T-helper 2 cell (primary cell): ENCODE measurements at regions not wholly inside any gene's neighbourhood (a gene's known extent, or its start where the extent isn't known, plus 50 kb on each side); places are given as distances from the start of the nearest gene placed in this dataset.
A peak's percentile ranks its signal among the peaks of the same experiment; 100 is the strongest.
"Not testable (repeated sequence)": the region's sequence is repeated elsewhere in the genome, so short reads cannot be mapped to it uniquely, and the experiment has no call there.

Experiments
- DNase-seq, 5 experiments: peaks; one replicate each; pipeline versions ENCODE4 v3.0.0 to v3.0.0-alpha.2; 2012 to 2022

DNA sequence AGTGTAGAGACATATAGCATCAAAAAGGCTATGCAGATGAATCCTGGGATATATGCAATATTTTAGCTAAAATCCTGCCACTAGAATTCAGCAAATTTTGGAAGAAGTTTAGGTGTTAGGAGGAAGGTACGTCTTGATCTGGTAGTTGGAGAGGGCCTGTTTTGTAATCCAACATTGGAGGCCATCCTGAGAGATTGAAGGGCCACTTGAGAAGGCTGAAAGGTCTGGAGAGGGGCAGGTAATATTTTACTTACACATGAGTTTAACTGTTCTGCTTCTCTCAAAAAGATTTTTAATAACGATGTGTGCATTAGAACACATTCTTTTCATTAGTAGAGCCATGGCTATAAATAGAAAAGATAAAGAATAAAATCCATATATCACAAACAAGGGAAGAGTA is 422.1 kb downstream of the RAB38 start:
- no peak for DNase-seq

DNA sequence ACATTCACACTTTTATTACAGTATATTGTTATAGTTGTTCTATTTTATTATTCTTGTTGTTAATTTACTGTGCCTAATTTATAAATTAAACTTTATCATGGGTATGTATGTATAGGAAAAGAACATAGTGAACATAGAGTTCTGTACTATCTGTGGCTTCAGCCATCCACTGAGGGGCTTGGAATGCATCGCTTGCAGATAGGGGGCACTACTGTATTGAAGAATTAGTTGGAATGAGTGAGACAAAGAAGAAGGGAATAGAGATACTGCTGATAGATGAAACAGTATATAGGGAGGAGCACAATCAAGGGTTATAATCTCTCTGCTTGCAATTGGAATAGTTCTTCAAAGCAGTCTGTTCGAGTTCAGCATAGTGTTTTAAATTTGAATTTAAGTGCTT is 432.2 kb downstream of the RAB38 start:
- DNase-seq = no peak

DNA sequence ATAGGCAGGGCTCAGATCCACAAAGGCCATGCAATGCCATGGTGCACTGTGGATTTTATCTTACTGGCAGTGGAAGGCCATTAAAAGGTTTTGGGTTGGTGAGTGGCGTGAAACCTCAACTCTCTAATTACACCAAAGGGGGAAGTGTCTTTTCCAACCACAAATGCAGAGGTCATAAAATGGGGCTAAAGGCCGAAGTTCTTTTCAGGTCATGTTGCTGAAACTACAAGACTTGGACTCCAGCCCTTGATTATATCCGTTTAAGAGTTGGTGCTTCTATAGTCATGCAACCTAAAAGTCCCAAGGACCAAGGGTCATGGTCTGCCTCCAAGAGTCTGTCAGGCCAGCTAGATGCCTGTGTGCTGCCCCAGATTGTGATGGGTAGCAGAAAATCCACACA is 434.3 kb downstream of the RAB38 start:
- no peak for DNase-seq

DNA sequence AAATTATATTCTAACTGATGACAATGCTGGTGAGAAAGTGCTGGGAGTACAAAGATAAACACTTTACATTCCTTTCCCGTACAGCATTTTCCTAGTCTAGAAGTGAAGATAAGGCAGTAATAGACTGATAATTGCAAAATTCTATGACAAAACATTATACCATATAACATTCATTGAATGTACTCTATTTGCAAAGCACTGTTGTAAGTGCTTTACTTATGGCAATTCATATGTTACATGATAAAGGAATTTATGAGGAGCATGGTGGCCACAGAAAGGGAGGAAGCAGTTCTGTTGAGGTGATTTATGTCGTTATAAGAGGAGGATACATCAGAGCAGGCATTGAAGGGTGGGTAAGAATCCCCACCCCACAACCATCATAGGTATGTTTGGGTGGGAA is 434.8 kb downstream of the RAB38 start:
- no peak for DNase-seq

DNA sequence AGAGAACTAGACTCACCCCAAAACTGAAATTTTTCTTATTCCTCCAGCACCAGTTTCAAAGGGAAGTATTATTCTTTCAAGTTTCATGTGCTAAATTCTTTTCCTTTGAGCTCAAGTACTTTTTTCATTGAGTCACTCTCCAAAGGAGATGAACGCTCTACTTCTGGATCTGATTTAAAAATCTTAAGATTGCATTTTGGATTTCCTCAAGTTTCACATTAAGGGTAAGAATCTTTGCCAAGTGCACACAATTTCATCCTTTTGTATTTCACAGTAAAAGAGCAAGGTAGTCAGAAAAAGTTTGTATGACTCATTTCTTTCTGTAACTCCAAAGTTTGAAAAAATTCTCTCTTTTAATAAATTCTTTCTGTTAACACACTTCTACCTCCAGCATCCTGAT is 435.5 kb downstream of the RAB38 start:
- no peak for DNase-seq

DNA sequence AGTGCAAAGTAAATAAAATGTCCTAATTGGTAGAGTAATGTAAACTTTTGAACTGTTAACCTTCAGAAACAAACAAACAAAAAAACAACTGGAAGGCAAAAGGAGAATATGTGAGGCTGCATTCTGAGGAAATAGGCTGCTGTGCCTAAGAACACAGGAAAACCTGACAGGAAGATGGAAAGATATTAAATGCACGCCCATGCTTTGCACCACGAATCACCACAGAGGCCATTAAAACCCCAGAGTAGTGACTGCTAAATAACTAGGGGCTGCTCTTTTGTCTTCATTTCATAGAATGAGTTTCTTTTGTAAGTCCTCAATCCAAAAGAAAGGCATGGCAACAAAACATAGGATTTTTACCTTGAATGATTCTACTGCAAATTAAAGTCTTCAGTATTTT is 436.0 kb downstream of the RAB38 start:
- no peak for DNase-seq

DNA sequence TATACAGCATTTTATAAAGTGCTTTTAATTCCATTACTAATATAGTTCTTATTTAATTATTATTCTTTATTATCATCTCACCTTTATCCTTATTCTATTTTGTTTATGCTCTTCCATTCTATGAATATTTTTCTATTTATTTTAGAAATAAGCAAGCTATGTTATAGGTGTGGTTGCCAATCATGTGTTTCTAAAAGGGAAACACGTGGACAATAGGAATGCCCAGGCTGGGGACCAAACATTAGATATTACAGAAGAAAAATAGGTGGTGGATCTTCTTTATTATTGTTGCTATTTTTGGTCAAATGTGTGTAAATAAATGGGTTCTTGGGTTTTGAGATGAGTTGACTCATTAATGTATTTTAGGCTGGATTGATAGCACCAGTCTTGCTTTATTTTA is 438.3 kb downstream of the RAB38 start:
- no peak for DNase-seq

DNA sequence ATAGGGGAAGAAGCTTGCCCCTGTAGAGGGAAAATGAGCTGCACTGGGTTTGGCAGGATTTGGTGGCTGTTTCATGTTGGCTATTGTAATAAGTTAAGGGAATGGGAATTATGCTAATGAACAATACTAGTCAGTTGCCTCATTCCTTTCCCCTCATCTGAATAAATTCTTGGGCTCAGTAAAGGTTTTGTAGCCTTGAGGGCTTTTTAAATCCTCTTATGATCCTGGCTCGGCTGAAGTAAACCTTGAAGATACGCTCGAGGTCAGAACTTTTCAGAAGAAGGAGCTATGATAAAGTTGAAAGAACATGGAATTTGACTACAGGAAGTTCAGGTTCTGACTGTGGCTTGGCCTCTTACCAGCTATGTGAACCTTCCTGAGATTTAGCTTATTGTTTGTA is 448.7 kb downstream of the RAB38 start:
- no peak for DNase-seq

DNA sequence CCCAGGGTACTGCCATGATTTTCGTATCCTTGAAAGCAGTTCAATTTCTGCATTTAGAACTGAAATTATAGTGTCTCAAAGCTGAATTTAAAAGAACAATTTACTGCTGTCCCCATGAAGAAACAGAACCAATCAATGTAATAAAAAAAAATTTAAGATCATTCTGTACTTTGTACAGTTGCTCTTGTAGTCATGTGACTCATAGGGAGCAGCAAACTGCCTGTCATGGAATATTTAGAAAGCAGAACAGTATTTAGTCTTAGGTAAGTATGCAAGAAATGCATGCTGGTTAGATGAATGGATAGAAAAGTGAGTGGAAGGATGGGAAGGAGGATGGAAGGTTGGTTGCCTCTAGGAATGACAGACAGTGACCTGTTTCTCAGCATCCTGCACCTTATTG is 450.9 kb downstream of the RAB38 start:
- no peak for DNase-seq

DNA sequence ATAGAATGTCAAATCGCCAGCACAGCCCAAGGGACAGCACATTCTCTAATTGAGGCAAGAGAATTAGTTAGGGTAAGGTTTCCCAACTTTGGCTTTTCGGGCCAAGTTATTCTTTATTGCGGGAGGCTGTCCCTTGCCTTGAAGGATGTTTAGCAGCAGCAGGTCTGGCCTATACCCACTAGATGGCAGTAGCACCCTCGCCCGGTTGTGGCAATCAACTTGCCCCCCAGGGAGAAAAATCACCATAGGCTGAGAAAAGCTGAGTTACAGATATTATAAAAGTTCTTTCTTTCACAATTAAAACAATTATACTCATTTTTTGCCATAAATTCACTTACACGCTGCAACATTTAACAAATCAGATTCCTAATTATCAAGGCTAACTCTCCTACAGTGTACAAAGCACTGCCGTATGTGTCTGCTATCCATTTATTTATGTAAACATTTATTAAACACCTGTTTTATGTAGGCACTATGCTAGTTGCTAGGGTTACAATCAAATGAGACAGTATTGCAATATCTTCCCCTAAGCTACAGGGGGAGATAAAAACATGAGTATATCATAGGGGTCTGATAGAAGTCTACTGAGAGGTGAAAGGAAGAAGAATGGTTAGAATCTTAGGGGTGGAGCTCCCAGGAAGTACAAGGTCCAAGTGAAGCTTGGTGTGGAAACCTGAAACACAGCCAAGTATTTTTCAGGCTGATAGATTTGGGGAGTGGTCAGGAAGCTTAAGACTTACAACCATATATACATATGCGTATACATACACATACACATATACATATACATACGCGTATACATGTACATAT is 452.3 kb downstream of the RAB38 start:
- peak in 1 of 5 experiments; percentile 7 for DNase-seq

DNA sequence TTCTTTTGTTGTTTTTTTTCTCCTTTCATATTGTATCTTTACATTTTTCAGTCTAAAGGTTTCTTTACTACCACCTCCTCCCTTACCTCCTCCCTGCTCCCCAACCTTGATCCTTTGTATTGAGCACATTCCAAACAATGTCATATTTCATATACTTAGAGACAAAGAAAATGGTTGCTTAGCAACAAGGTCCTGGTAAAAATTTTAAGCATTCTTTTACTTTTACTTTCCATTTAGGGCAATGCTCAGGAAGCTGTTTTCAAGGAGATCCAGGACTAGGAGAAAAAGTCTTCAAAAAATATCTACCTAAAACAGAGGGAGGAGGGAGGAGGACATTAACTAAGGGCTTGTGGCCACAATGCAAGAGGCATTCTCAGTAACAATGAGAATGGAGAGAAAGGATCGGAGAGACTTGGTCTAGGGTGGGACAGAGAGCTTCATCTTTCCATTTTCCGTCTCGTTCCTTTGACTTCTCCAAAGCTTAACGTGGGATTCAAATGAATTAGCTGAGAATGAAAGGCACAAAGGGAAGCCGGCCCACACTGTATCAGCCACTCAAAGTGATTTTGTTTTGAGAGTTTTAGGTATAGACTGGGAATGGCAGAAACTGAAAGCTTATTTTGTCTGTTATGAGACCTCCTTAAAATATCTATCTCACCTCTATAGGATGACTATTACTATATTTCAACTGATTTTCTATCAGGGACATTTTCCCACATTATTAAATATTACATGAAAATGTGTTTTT is 455.7 kb downstream of the RAB38 start:
- no peak for DNase-seq

DNA sequence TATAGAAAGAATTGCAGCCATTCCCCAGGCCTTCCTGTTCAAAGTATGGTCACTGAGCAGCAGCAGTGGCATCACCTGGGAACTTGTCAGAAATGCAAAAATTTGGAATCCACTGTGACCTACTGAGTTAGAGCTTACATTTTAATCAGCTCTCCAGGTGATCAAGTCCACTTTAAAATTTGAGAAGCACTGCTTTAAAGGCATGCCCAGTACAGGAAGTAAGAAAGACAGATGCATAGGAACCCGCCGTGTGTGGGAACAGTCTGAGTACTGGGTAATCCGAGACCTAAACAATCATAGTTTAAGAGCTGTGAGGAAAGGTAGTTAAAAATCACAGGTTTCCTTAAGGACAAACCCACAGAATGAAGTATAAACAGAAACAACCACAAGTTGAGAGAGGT is 462.4 kb downstream of the RAB38 start:
- no peak for DNase-seq

DNA sequence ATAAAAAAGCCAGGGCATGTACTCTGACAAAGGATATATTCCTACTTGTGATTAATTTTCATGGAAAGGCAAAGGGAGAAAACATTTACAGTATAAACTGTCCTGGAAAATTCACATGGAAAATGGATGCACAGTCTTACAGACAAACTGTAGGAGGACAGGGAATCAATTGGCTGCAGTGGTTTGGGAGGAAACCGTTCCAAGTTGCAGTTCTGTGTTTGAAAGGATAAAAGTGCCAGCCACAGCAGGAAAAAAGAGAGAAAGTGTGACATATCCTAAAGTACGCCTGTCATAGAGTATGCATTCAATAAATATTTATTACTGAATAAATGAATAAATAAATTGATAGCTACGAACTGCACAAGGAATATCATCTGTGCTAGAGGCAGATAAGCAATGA is 462.9 kb downstream of the RAB38 start:
- DNase-seq = no peak

DNA sequence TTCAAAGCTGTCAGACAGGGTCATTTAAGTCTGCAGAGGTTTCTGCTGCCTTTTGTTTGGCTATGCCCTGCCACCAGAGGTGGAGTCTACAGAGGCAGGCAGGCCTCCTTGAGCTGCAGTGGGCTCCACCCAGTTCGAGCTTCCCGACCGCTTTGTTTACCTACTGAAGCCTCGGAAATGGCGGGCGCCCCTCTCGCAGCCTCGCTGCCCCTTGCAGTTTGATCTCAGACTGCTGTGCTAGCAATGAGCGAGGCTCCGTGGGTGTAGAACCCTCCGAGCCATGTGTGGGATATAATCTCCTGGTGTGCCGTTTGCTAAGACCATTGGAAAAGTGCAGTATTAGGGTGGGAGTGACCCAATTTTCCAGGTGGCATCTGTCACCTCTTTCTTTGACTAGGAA is 471.7 kb downstream of the RAB38 start:
- not testable (repeated sequence) for DNase-seq

DNA sequence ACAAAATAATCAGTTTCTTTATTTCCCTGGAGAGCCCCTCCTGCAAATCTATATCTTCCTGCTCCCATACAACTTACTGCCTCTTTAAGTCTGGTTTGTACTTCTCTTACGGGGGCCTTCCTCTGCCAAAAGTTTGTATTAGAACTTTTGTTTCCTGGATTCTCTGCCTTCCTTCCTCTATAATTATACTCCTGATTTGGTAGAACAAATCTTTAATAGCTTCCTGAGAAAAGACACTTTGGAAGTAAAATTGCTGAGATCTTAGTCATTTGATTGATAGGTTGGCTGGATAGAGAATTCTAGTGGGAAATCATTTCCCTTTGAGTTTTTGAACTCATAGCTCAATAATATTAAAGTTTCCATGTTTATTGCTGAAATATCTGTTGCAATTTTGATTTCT is 499.2 kb downstream of the RAB38 start:
- DNase-seq = no peak

DNA sequence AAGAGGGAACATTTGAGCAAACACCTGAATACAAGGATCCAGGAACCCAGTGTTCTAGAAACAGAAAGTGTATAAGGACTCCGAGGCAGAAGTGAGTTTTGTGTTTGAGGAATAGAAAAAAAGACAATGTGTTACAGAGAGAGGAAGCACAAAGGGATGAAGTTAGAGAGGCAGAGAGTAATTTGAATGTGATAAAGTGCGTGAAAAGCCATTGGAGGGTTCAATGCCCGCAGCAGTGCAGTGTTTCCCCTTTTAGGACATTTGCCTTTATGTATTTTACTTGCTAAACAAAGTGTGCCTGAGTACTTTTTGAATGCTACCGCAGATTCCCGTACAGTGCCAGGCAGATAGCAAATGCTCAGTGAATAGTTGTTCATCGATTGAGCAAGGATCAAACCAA is 508.5 kb downstream of the RAB38 start:
- no peak for DNase-seq

DNA sequence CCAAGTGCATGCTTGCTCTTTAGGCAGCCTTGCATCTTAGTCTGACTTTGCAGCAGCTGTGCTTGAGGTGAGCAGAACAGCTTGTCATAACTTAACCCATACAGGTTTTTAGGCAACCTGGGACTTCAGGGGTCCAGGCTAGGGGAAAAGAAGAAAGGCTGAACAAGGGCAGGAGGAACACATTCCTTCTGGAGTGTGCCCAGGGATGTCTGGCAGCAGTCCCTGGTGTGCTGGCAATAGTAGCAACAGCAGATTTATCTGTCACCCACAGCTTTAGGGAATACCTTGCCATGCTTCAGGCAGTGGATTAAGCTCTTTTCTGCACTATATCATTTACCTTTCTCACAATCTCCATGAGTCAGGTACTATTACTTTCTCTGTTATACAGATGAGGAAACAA is 513.0 kb downstream of the RAB38 start:
- no peak for DNase-seq

DNA sequence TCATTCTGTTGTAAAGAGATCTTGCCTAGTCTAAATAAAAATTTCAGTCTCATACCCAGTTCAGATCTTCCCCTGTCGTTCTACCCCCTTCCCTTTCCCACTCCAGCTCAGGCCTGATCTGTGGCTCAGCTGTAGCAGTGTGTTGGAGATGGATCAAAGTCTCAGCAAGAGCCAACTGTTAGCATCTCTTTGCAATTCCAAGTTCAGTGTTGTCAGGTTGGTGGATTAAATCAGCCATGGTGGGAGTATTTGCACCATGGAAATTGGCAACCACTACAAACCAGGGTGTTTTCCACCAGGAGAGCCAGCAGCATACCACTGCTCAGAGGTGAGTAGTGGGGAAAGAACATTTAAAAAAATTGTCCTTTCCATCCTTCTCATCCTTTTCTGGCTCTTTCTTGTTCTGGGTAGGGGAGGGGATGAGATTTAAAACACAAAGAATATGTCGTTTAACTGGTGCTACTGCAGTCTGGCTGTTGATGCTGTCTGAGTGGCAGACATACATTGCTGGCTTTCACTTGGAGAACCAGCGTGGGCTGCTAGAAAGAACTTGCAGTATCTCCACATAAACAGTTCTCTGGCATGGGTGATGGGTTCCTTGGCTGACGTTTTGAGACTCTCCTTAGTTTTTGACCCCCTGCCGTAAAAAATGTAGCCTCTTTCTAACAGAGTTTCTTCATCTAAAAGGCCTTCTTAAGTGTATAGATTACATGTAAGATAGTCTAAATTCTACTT is 514.1 kb downstream of the RAB38 start:
- no peak for DNase-seq

DNA sequence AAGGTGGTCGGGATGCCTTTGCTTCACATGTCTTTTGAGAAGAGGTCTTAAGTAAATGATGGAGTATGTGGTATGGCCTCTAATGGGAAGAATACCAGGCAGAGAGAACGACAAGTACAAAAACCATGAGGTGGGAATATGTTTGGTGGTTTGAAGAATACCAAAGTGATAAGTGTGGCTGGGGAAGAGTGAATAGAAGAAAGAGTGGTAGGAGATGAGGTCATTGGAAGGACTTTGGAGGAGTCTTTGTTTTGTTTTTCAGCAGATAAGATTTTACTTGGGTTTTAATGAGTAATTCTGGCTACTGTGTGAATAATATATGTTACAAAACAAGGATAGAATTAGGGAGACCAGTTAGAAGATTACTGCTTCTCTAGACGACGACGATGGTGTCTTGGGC is 515.4 kb downstream of the RAB38 start:
- DNase-seq = no peak

DNA sequence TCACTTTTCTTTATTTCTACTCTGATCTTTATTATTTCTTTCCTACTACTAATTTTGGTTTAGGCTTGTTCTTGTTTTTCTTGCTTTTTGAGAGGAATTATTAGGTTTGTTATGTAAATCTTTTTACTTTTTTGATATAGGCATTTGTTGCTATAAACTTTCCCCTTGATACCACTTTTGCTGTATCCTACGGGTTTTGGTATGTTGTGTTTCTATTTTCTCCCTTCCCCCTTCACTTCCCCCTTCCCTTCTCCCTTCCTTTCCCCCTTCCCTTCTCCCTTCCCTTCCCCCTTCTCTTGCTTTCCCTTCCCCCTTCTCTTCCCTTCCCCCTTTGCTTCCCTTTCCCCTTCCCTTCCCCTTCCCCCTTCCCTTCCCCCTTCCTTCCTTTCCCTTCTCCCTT is 529.6 kb downstream of the RAB38 start:
- no peak for DNase-seq

DNA sequence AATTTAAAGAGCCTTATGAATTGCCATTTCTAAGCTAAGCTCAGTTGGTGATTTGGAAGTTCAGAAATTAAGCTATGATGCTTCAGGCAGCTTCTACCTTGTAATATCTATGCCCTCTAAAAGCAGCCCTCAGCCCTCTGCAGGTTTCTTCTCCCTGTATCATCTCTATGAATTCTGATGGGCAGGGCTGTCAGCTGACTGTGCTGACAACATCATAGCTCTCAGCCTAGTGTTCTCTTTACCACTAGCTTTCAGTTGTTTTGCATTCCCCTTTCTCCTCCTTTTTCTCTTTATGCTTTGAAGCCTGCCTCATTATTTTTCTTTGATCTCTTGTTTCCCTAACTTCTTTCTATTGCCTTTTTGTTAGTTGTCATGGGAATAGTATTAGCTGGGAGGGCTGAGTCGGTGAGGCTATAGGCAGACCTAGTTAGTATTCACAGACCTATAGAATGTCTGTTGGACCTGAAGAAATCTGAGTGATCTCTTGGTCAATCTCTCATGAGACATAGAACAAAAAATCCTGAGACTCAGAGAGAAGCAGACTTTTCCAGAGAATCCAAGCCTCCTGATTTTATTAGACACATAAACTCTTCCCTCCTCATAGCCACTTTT is 535.4 kb downstream of the RAB38 start:
- no peak for DNase-seq

DNA sequence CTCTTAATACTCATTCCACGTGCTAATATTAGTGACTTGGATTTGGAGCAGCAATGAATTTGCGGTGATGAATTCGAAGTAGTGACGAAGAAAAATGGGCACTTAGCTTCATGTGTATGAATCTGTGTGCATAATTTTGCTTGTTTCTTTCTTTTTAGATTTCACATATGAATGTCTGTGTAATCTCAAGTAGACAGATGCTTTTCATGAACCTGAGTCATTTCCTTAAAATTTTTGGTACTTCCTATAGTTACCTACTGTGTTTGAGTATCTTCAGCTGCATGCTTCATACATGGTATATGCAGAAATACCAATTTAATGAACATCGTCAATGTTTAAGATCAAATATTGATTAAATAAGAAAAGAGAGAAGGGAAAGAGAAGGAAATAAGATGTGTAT is 540.2 kb downstream of the RAB38 start:
- no peak for DNase-seq

DNA sequence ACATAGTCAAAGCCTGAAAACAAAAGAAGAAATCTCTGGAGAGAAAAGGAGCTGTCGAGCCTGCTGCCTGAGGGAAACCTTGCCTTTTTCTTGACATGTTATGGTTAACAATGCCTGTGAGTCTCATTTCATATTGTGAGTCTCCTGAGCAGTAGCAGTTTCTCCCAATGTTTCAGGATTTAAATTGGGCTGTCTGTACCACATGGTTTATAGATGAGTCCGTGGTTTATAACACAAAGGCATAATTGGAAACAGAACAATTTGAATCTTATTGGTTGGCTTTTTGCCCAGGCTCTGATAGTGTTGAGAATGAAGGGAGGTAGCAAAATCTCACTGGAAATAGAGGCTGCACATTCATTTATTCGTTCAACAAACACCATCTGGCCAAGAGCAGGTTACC is 540.9 kb downstream of the RAB38 start:
- no peak for DNase-seq
